ENCODE measurements at regions not wholly inside any gene's neighbourhood (a gene's known extent, or its start where the extent isn't known, plus 50 kb on each side); places are given as distances from the start of the nearest gene placed in this dataset.

DNA sequence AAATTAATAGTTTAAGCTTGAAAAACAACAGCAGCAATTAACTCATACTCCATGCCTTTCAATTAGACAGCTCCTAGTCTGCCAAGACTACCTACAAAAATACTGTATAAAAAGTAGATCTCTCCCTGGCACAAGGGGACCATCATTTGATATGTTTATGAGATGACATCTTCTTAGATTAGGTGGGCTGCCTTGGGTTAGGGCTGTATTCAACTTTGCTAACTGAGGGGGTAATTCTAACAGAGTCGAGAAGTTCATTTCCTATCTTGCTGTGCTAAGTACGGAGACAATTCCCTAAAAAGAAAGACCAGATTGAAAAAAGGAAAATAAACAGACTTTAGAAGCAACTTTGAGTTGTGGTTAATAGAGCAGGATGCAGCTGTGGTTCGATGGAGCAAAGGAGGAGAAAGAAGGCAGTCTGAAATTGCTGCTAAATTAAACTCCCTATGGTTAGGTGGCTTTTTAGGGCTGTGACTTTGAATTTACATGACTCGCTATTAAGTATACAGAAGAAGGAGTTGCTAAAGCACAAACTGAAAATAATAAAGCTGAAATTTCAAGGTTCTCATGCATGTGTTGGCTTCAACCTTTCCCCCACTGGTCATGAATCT, 75.4 kb downstream of the CDC7 start:
- Histone ChIP-seq H3K4me3 (ENCODE audit: low read depth in 1 of 2, low read length in 2 of 2) (no peak overlapping the region), H3K36me3 (ENCODE audit: control insufficient read depth in 1 of 2, insufficient read depth in 2 of 2, low read length in 2 of 2) (no peaks in the 10 kb centered on the region), H3K9ac (ENCODE audit: low read depth in 1 of 2, low read length in 2 of 2) (no peak overlapping the region), H3K4me1 (ENCODE audit: control insufficient read depth in 1 of 2, insufficient read depth in 2 of 2, low read length in 2 of 2) (peaks cover 8 to 9% of the 10 kb centered on the region in 2 donors), H3K9me3 (ENCODE audit: control insufficient read depth in 1 of 2, low read length in 2 of 2) (no peaks in the 10 kb centered on the region), H3K27ac (ENCODE audit: low read depth, low read length) (no peak overlapping the region), H3K27me3 (ENCODE audit: control insufficient read depth in 1 of 2, insufficient read depth in 2 of 2, low read length in 2 of 2) (peaks cover 0 to 4% of the 10 kb centered on the region in 2 donors)

DNA sequence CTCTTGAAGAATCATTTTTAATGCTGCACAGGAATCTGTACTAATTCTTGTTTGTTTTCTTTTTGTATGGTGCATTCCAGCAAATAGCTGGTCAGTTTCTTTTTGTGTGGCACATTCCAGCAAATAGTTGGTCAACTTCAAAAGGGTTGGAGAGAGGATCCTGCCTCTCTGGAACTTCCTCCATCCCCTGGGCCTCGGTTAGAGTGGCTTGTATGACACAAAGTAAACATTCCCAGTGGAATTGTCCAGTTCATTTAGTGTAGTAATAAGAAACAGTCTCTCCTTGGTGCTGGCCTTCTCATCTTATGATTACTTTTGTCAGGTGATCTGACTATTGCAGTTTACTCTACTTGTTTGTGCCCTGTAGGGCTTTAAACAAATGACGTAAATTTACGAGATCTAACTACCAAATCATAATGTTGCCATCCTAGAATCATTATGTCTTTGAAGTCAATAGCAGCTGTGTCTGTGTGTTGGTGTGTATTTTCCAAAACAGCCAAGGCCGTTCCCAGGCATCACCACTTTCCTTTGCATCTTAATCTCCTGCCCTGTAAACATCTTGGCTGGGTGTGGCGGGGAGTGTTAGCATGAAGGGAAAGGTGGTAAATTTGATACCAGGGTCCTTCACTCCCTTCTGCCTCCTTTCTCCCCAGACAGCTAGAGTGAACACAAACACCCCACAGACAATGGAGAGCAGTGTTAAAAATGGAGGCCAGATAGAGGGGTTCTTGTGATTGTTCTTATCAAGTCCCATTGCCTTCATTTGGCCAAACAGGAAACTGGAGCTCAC, 77.9 kb downstream of the CDC7 start:
- peaks cover 8 to 9% of the 10 kb centered on the region in 2 donors for H3K4me1 ChIP-seq (ENCODE audit: control insufficient read depth in 1 of 2, insufficient read depth in 2 of 2, low read length in 2 of 2)
- H3K9me3 ChIP-seq (ENCODE audit: control insufficient read depth in 1 of 2, low read length in 2 of 2): no peaks in the 10 kb centered on the region
- H3K36me3 ChIP-seq (ENCODE audit: control insufficient read depth in 1 of 2, insufficient read depth in 2 of 2, low read length in 2 of 2): no peaks in the 10 kb centered on the region
- H3K9ac ChIP-seq (ENCODE audit: low read depth in 1 of 2, low read length in 2 of 2): no peak overlapping the region
- H3K27me3 ChIP-seq (ENCODE audit: control insufficient read depth in 1 of 2, insufficient read depth in 2 of 2, low read length in 2 of 2): peaks cover 0 to 4% of the 10 kb centered on the region in 2 donors
- no peak overlapping the region for H3K27ac ChIP-seq (ENCODE audit: low read depth, low read length)
- no peak overlapping the region for H3K4me3 ChIP-seq (ENCODE audit: low read depth in 1 of 2, low read length in 2 of 2)

DNA sequence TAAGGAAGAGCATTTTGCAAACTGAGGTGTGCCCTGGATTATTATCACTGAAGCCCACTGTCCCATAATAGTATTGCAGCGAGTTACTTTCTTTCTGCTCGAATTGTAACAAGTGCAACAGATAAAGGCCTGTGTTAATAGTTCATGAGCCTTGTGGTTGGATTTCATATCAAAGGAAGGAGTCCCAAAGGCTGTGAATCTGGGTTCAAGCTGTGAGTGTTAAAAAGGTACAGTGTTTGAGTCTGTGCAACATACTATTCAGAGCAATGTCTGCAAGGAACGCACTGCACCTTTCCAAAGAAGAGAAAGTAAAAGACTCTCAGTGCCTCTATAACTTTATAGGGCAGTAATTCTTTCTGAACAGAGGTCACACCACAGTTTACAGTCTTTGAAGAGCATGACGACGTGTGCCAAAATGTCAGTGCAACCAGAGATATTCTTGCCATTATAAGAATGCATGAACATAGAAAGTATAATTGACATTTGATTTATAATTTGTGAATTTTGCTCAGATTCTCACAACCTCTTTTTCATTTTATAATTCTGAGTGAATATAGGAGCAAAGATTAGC, 79.1 kb downstream of the CDC7 start:
- peaks cover 8 to 9% of the 10 kb centered on the region in 2 donors for H3K4me1 ChIP-seq (ENCODE audit: control insufficient read depth in 1 of 2, insufficient read depth in 2 of 2, low read length in 2 of 2)
- no peak overlapping the region for H3K9ac ChIP-seq (ENCODE audit: low read depth in 1 of 2, low read length in 2 of 2)
- H3K4me3 ChIP-seq (ENCODE audit: low read depth in 1 of 2, low read length in 2 of 2): peak overlapping the region in 1 of 2 donors; percentile 13
- H3K36me3 ChIP-seq (ENCODE audit: control insufficient read depth in 1 of 2, insufficient read depth in 2 of 2, low read length in 2 of 2): no peaks in the 10 kb centered on the region
- H3K9me3 ChIP-seq (ENCODE audit: control insufficient read depth in 1 of 2, low read length in 2 of 2): no peaks in the 10 kb centered on the region
- H3K27me3 ChIP-seq (ENCODE audit: control insufficient read depth in 1 of 2, insufficient read depth in 2 of 2, low read length in 2 of 2): peaks cover 0 to 4% of the 10 kb centered on the region in 2 donors
- H3K27ac ChIP-seq (ENCODE audit: low read depth, low read length): no peak overlapping the region

DNA sequence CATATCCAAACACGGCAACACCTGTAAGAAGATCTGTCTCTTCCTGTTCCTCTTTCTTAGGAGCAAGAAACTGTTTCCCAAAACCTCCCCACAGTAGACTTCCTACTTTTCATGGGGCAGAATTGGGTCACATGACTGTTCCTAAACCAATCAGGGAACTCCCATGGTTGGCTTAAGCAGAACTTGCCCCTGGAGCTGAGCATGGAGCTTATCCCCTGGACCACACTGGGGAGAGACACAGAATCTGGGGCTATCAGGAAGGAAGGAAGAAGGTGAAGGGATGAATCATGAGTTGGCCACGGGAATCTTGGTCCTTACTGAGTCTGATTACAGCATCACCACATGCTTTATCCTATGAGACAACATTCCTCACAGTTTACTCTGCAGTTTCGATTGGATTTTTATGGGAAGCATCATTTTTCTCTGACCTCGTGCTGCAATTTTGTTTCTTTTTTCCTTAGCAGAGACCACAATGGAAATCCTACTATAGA, 81.8 kb downstream of the CDC7 start:
- no peak overlapping the region for H3K9ac ChIP-seq (ENCODE audit: low read depth in 1 of 2, low read length in 2 of 2)
- H3K27me3 ChIP-seq (ENCODE audit: control insufficient read depth in 1 of 2, insufficient read depth in 2 of 2, low read length in 2 of 2): no peaks in the 10 kb centered on the region
- no peaks in the 10 kb centered on the region for H3K36me3 ChIP-seq (ENCODE audit: control insufficient read depth in 1 of 2, insufficient read depth in 2 of 2, low read length in 2 of 2)
- no peaks in the 10 kb centered on the region for H3K9me3 ChIP-seq (ENCODE audit: control insufficient read depth in 1 of 2, low read length in 2 of 2)
- H3K4me1 ChIP-seq (ENCODE audit: control insufficient read depth in 1 of 2, insufficient read depth in 2 of 2, low read length in 2 of 2): peaks cover 8 to 9% of the 10 kb centered on the region in 2 donors
- peak overlapping the region; percentile 45 for H3K27ac ChIP-seq (ENCODE audit: low read depth, low read length)
- no peak overlapping the region for H3K4me3 ChIP-seq (ENCODE audit: low read depth in 1 of 2, low read length in 2 of 2)

DNA sequence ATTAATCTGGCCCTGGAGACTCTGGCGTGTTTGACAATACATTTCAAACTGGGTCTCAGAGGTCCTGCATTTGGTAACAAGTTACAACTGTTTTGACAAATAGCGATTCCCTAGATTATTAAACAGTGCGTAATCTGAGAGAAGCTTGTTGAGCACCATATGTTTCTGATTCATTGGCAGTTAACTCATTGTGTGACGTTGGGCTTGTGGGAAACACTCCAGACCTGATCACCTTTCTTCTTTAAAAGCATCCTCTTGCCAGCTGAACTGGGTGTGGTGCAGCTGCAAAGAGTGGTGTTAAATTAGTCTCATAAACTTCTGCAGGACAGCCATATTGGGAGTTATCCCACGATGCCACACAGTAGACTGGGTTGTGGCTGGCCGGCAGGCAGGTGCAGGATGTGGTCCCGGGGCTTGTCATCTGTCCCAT, 82.7 kb downstream of the CDC7 start:
- H3K36me3 ChIP-seq (ENCODE audit: control insufficient read depth in 1 of 2, insufficient read depth in 2 of 2, low read length in 2 of 2): no peaks in the 10 kb centered on the region
- no peak overlapping the region for H3K4me3 ChIP-seq (ENCODE audit: low read depth in 1 of 2, low read length in 2 of 2)
- no peak overlapping the region for H3K9ac ChIP-seq (ENCODE audit: low read depth in 1 of 2, low read length in 2 of 2)
- peaks cover 8 to 9% of the 10 kb centered on the region in 2 donors for H3K4me1 ChIP-seq (ENCODE audit: control insufficient read depth in 1 of 2, insufficient read depth in 2 of 2, low read length in 2 of 2)
- peak overlapping the region; percentile 35 for H3K27ac ChIP-seq (ENCODE audit: low read depth, low read length)
- H3K9me3 ChIP-seq (ENCODE audit: control insufficient read depth in 1 of 2, low read length in 2 of 2): no peaks in the 10 kb centered on the region
- no peaks in the 10 kb centered on the region for H3K27me3 ChIP-seq (ENCODE audit: control insufficient read depth in 1 of 2, insufficient read depth in 2 of 2, low read length in 2 of 2)

DNA sequence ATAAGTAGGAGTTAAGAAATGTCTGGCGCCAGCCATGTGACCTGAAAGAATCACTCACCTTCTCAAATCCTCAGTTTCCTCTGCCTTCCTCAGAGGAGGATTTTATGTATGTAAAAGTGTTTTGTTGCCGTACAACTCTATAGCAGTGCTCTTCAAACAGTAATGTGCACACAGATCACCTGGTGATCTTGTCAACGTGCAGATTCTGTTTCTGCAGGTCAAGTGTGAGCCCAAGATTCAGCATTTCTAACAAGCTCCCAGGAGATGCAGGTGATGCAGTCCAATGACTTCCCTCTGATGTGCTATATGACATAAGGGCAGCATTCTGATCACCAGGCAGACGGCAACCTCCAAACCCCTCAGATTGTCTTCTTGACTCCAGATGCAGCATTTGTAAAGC, 83.7 kb downstream of the CDC7 start:
- Histone ChIP-seq H3K9me3 (ENCODE audit: control insufficient read depth in 1 of 2, low read length in 2 of 2) (no peaks in the 10 kb centered on the region), H3K36me3 (ENCODE audit: control insufficient read depth in 1 of 2, insufficient read depth in 2 of 2, low read length in 2 of 2) (no peaks in the 10 kb centered on the region), H3K9ac (ENCODE audit: low read depth in 1 of 2, low read length in 2 of 2) (no peak overlapping the region), H3K27ac (ENCODE audit: low read depth, low read length) (no peak overlapping the region), H3K4me1 (ENCODE audit: control insufficient read depth in 1 of 2, insufficient read depth in 2 of 2, low read length in 2 of 2) (peaks cover 5% of the 10 kb centered on the region in 2 donors), H3K4me3 (ENCODE audit: low read depth in 1 of 2, low read length in 2 of 2) (no peak overlapping the region), H3K27me3 (ENCODE audit: control insufficient read depth in 1 of 2, insufficient read depth in 2 of 2, low read length in 2 of 2) (no peaks in the 10 kb centered on the region)

DNA sequence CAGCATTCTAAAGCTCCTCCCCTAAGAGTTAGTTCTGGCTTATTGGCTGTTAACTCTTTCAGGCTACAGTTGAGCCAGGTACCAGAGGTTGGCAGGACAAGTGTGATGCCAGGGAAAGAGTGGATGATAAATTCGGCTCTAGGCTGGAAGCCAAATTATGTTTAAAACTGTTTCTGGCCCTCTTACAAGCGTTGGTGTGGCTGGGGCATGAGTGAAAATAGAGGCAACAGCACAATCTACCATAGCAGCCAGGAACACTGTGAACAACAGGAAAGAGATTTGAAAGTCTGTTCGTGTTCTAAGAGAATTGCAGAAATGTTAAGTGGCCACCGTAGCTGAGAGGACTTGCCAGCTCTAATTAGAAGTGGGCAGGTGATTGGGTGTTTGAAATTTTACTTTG, 84.2 kb downstream of the CDC7 start:
- no peak overlapping the region for H3K9ac ChIP-seq (ENCODE audit: low read depth in 1 of 2, low read length in 2 of 2)
- no peaks in the 10 kb centered on the region for H3K9me3 ChIP-seq (ENCODE audit: control insufficient read depth in 1 of 2, low read length in 2 of 2)
- no peak overlapping the region for H3K4me3 ChIP-seq (ENCODE audit: low read depth in 1 of 2, low read length in 2 of 2)
- no peaks in the 10 kb centered on the region for H3K4me1 ChIP-seq (ENCODE audit: control insufficient read depth in 1 of 2, insufficient read depth in 2 of 2, low read length in 2 of 2)
- H3K27ac ChIP-seq (ENCODE audit: low read depth, low read length): no peak overlapping the region
- H3K36me3 ChIP-seq (ENCODE audit: control insufficient read depth in 1 of 2, insufficient read depth in 2 of 2, low read length in 2 of 2): no peaks in the 10 kb centered on the region
- H3K27me3 ChIP-seq (ENCODE audit: control insufficient read depth in 1 of 2, insufficient read depth in 2 of 2, low read length in 2 of 2): no peaks in the 10 kb centered on the region

DNA sequence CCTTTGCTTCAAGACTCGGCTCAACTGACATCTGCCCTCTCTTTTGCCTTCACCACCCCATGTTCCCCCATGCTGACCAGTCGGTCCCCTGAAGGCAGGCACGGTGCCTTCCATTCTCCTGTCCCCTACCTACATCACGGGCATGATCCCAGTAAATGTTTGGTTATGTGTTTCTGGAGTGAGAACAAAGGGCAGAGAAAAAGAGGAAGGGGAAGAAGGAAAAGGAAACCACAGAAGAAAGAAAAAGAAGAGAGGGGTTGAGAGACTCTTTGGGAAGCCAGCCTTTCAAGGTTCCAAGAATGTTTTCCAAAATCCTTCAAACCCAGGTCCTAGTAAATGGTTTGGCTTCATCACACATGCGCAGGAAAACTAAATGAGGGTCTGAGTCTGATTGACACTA, 84.9 kb downstream of the CDC7 start:
- Histone ChIP-seq H3K27me3 (ENCODE audit: control insufficient read depth in 1 of 2, insufficient read depth in 2 of 2, low read length in 2 of 2) (no peaks in the 10 kb centered on the region), H3K4me3 (ENCODE audit: low read depth in 1 of 2, low read length in 2 of 2) (no peak overlapping the region), H3K27ac (ENCODE audit: low read depth, low read length) (no peak overlapping the region), H3K36me3 (ENCODE audit: control insufficient read depth in 1 of 2, insufficient read depth in 2 of 2, low read length in 2 of 2) (no peaks in the 10 kb centered on the region), H3K9me3 (ENCODE audit: control insufficient read depth in 1 of 2, low read length in 2 of 2) (no peaks in the 10 kb centered on the region), H3K9ac (ENCODE audit: low read depth in 1 of 2, low read length in 2 of 2) (no peak overlapping the region), H3K4me1 (ENCODE audit: control insufficient read depth in 1 of 2, insufficient read depth in 2 of 2, low read length in 2 of 2) (no peaks in the 10 kb centered on the region)

DNA sequence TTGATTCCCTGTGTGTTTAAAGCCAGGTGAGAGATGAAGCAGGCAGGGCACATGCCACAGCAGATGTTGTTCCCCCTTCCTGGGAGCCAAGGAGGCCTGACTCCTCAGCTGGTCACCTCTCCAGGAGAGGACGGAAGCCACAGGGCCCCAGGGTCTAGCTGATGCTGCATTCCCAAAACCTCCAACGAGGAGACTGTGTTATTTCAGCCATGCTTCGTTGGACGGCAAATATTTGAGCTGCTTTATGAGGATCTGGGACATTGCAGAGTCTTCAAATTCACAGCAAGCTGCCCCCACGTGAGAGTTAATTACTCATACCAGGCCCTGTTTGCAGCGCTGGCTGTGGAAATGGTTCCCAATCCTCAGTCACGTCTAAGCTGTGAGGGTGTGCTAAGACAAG, 85.3 kb downstream of the CDC7 start:
- Histone ChIP-seq H3K27ac (ENCODE audit: low read depth, low read length) (no peak overlapping the region), H3K9ac (ENCODE audit: low read depth in 1 of 2, low read length in 2 of 2) (no peak overlapping the region), H3K4me3 (ENCODE audit: low read depth in 1 of 2, low read length in 2 of 2) (no peak overlapping the region), H3K36me3 (ENCODE audit: control insufficient read depth in 1 of 2, insufficient read depth in 2 of 2, low read length in 2 of 2) (no peaks in the 10 kb centered on the region), H3K27me3 (ENCODE audit: control insufficient read depth in 1 of 2, insufficient read depth in 2 of 2, low read length in 2 of 2) (no peaks in the 10 kb centered on the region), H3K4me1 (ENCODE audit: control insufficient read depth in 1 of 2, insufficient read depth in 2 of 2, low read length in 2 of 2) (no peaks in the 10 kb centered on the region), H3K9me3 (ENCODE audit: control insufficient read depth in 1 of 2, low read length in 2 of 2) (no peaks in the 10 kb centered on the region)

DNA sequence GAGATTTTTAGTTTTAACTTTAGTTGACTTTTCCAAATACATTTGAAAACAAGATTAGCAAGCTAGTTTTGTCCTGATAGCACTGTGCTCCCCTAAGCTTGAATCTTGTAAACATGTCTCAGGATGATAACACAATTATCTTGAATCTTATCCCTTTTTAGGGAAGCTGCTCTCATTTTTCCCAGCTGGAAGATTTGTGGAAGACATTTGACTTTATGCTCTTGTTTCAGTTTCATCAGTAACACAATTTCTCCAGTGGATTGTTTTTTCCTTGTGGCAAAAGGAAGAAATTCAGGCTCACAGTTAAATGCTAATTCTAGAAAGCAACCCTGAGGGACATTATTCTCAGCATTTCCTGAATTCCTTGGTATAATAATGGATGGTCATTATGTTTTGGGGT, 88.8 kb downstream of the CDC7 start:
- H3K9ac ChIP-seq (ENCODE audit: low read depth in 1 of 2, low read length in 2 of 2): no peak overlapping the region
- no peaks in the 10 kb centered on the region for H3K36me3 ChIP-seq (ENCODE audit: control insufficient read depth in 1 of 2, insufficient read depth in 2 of 2, low read length in 2 of 2)
- H3K4me1 ChIP-seq (ENCODE audit: control insufficient read depth in 1 of 2, insufficient read depth in 2 of 2, low read length in 2 of 2): peaks cover 6 to 8% of the 10 kb centered on the region in 2 donors
- no peaks in the 10 kb centered on the region for H3K9me3 ChIP-seq (ENCODE audit: control insufficient read depth in 1 of 2, low read length in 2 of 2)
- H3K4me3 ChIP-seq (ENCODE audit: low read depth in 1 of 2, low read length in 2 of 2): no peak overlapping the region
- no peak overlapping the region for H3K27ac ChIP-seq (ENCODE audit: low read depth, low read length)
- no peaks in the 10 kb centered on the region for H3K27me3 ChIP-seq (ENCODE audit: control insufficient read depth in 1 of 2, insufficient read depth in 2 of 2, low read length in 2 of 2)

All from duodenal mucosa (tissue), 2 donors.